ENCODE measurements at regions not wholly inside any gene's neighbourhood (a gene's known extent, or its start where the extent isn't known, plus 50 kb on each side); places are given as distances from the start of the nearest gene placed in this dataset.

- Histone ChIP-seq H3K4me3 (ENCODE audit: low read length in 3 of 3) (no peak overlapping the region), H3K9ac (ENCODE audit: low read length in 3 of 3) (no peak overlapping the region), H3K4me1 (ENCODE audit: control insufficient read depth in 2 of 3, insufficient read depth in 2 of 3, low read depth in 1 of 3, low read length in 3 of 3) (no peaks in the 10 kb centered on the region), H3K36me3 (ENCODE audit: control insufficient read depth in 2 of 3, insufficient read depth in 3 of 3, low read length in 3 of 3) (no peaks in the 10 kb centered on the region), H3K9me3 (ENCODE audit: control insufficient read depth in 2 of 3, insufficient read depth in 1 of 3, low read length in 3 of 3) (peaks cover 0 to 8% (median 5%) of the 10 kb centered on the region in 3 donors), H3K27me3 (ENCODE audit: control insufficient read depth, insufficient read depth, low read length) (no peaks in the 10 kb centered on the region), H3K27ac (ENCODE audit: low read depth in 2 of 2, low read length in 2 of 2) (no peak overlapping the region)
- no peak for FAIRE-seq
- intact Hi-C loops (cut with DNase I): no loop called here
- DNase-seq: no peak
- TF ChIP-seq CTCF (IDR thresholded peaks at IDR 0.05; ENCODE audit: borderline replicate concordance, extremely low read depth, insufficient read depth): no peak
Observed at GRCh38 chr14:53391156-53391555, 238.0 kb upstream of the DDHD1 start.

- no peak overlapping the region for H3K4me3 ChIP-seq (ENCODE audit: low read length in 3 of 3)
- no peaks in the 10 kb centered on the region for H3K36me3 ChIP-seq (ENCODE audit: control insufficient read depth in 2 of 3, insufficient read depth in 3 of 3, low read length in 3 of 3)
- DNase-seq (no peak), FAIRE-seq (no peak)
- intact Hi-C loops (cut with DNase I): no loop called here
- no peak for TF ChIP-seq CTCF (IDR thresholded peaks at IDR 0.05; ENCODE audit: borderline replicate concordance, extremely low read depth, insufficient read depth)
- no peak overlapping the region for H3K27ac ChIP-seq (ENCODE audit: low read depth in 2 of 2, low read length in 2 of 2)
- no peak overlapping the region for H3K9ac ChIP-seq (ENCODE audit: low read length in 3 of 3)
- no peaks in the 10 kb centered on the region for H3K27me3 ChIP-seq (ENCODE audit: control insufficient read depth, insufficient read depth, low read length)
- no peaks in the 10 kb centered on the region for H3K4me1 ChIP-seq (ENCODE audit: control insufficient read depth in 2 of 3, insufficient read depth in 2 of 3, low read depth in 1 of 3, low read length in 3 of 3)
- peaks cover 0 to 4% (median 3%) of the 10 kb centered on the region in 3 donors for H3K9me3 ChIP-seq (ENCODE audit: control insufficient read depth in 2 of 3, insufficient read depth in 1 of 3, low read length in 3 of 3)
Observed at GRCh38 chr14:53390008-53390407, 236.9 kb upstream of the DDHD1 start.

GRCh38 chr14:53389202-53389601 is 236.1 kb upstream of the DDHD1 start:
- Histone ChIP-seq H3K4me1 (ENCODE audit: control insufficient read depth in 2 of 3, insufficient read depth in 2 of 3, low read depth in 1 of 3, low read length in 3 of 3) (no peaks in the 10 kb centered on the region), H3K9ac (ENCODE audit: low read length in 3 of 3) (no peak overlapping the region), H3K36me3 (ENCODE audit: control insufficient read depth in 2 of 3, insufficient read depth in 3 of 3, low read length in 3 of 3) (no peaks in the 10 kb centered on the region), H3K27me3 (ENCODE audit: control insufficient read depth, insufficient read depth, low read length) (no peaks in the 10 kb centered on the region), H3K27ac (ENCODE audit: low read depth in 2 of 2, low read length in 2 of 2) (no peak overlapping the region), H3K9me3 (ENCODE audit: control insufficient read depth in 2 of 3, insufficient read depth in 1 of 3, low read length in 3 of 3) (no peaks in the 10 kb centered on the region), H3K4me3 (ENCODE audit: low read length in 3 of 3) (no peak overlapping the region)
- no peak for FAIRE-seq
- intact Hi-C loops (cut with DNase I): no loop called here
- TF ChIP-seq CTCF (IDR thresholded peaks at IDR 0.05; ENCODE audit: borderline replicate concordance, extremely low read depth, insufficient read depth): no peak
- no peak for DNase-seq

GRCh38 chr14:53386362-53386761 is 233.2 kb upstream of the DDHD1 start:
- no peak for TF ChIP-seq CTCF (IDR thresholded peaks at IDR 0.05; ENCODE audit: borderline replicate concordance, extremely low read depth, insufficient read depth)
- intact Hi-C loops (cut with DNase I): no loop called here
- Histone ChIP-seq H3K4me3 (ENCODE audit: low read length in 3 of 3) (no peak overlapping the region), H3K9ac (ENCODE audit: low read length in 3 of 3) (no peak overlapping the region), H3K36me3 (ENCODE audit: control insufficient read depth in 2 of 3, insufficient read depth in 3 of 3, low read length in 3 of 3) (no peaks in the 10 kb centered on the region), H3K27me3 (ENCODE audit: control insufficient read depth, insufficient read depth, low read length) (no peaks in the 10 kb centered on the region), H3K4me1 (ENCODE audit: control insufficient read depth in 2 of 3, insufficient read depth in 2 of 3, low read depth in 1 of 3, low read length in 3 of 3) (no peaks in the 10 kb centered on the region), H3K27ac (ENCODE audit: low read depth in 2 of 2, low read length in 2 of 2) (no peak overlapping the region), H3K9me3 (ENCODE audit: control insufficient read depth in 2 of 3, insufficient read depth in 1 of 3, low read length in 3 of 3) (no peaks in the 10 kb centered on the region)
- no peak for FAIRE-seq
- DNase-seq: no peak
